ENCODE measurements at regions not wholly inside any gene's neighbourhood (a gene's known extent, or its start where the extent isn't known, plus 50 kb on each side); places are given as distances from the start of the nearest gene placed in this dataset.

DNA sequence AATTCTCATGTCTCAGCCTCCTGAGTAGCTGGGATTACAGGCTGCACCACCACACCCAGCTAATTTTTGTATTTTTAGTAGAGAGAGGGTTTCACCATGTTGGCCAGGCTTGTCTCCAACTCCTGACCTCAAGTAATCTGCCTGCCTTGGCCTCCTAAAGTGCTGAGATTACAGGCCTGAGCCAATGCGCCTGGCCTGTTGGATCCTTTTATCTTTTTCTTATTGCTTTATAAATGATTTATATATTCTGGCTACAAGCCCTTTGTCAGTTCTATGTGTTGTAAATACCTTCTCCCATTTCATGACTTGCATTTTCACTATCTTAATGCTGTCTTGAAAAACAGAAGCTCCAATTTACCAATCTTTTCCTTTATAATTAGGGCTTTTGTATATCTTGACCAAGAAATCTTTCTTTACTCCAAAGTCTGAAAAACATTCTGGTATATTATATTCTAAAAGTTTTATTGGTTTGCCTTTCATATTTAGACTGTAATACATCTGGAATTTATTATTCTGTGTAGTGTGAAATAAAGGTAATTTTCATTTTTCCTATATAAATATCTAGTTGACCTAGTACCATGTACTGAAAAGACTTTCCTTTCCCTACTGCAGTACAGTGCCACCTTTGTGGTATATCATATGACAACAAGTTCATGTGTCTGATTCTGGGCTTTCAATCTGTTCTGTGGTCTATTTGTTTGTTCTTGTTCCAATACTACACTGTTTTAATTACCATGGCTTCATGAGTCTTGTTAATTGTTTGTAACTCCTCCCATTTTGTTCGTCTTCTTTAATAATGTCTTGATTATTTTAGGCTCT lies 52.9 kb upstream of the RNU6-1 start:
- H3K36me3 Mint-ChIP-seq, result peaks cover 3% of the 10 kb centered on the region; the same call in 1 of the 2 replicates
- TF ChIP-seq ZNF317 (CRISPR knock-in tag; IDR thresholded peaks at IDR 0.05; ENCODE audit: borderline replicate concordance, low read depth) (no peak), ZBTB21 (CRISPR knock-in tag; IDR thresholded peaks at IDR 0.05; ENCODE audit: borderline replicate concordance) (no peak), TEAD1 (CRISPR knock-in tag; IDR thresholded peaks at IDR 0.05) (no peak), MYBL2 (CRISPR knock-in tag; IDR thresholded peaks at IDR 0.05) (no peak), GTF2I (CRISPR knock-in tag; conservative IDR thresholded peaks at IDR 0.05) (no peak)
- TF ChIP-seq, protein P1, sequence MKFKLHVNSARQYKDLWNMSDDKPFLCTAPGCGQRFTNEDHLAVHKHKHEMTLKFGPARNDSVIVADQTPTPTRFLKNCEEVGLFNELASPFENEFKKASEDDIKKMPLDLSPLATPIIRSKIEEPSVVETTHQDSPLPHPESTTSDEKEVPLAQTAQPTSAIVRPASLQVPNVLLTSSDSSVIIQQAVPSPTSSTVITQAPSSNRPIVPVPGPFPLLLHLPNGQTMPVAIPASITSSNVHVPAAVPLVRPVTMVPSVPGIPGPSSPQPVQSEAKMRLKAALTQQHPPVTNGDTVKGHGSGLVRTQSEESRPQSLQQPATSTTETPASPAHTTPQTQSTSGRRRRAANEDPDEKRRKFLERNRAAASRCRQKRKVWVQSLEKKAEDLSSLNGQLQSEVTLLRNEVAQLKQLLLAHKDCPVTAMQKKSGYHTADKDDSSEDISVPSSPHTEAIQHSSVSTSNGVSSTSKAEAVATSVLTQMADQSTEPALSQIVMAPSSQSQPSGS (CRISPR knock-in tag; IDR thresholded peaks at IDR 0.05; ENCODE audit: borderline replicate concordance, low read depth), result no peak
- DNase-seq (ENCODE audit: low spot score) (no peak), ATAC-seq (no peak)
- no peak overlapping the region for H3K4me3 Mint-ChIP-seq
- 0 out of 2 replicates have a peak, but pooled peaks cover under 1% of the 10 kb centered on the region for H3K4me1 Mint-ChIP-seq
- H3K27me3 Mint-ChIP-seq (ENCODE audit: low read depth), result peaks cover 14% of the 10 kb centered on the region
- CTCF ChIA-PET, result interaction anchor here (0.8 kb wide), 1 partner anchor 30 kb away, joined by 3 read pairs; no protein-coding TSS in a partner anchor
- H3K9me3 Mint-ChIP-seq, result peaks cover 38% of the 10 kb centered on the region
- H3K27ac Mint-ChIP-seq, result no peak overlapping the region
- POLR2A ChIA-PET, result no interaction called here

DNA sequence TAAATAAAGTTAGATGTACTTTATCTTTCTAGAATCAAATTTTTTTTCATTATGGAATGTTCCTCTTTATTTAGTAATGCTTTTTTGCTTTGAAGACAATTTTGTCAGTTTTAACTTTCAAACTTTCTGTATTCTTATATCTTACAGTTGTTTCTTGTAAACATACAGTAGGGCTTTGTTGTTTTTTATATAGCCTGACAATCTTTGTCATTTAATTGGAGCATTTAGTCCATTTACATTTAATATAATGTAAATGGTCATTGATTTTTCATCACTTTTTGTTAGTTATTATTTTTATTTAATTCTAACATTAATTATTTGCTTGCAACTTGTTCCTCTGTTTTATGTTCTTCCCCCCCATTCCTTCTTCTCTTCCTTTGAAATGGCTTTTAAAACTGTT lies 55.4 kb upstream of the RNU6-1 start:
- H3K4me1 Mint-ChIP-seq, result no peaks in the 10 kb centered on the region
- peaks cover 30% of the 10 kb centered on the region for H3K9me3 Mint-ChIP-seq
- TF ChIP-seq SMAD3 (CRISPR knock-in tag; IDR thresholded peaks at IDR 0.05; ENCODE audit: borderline replicate concordance) (no peak), CREB1 (CRISPR knock-in tag; IDR thresholded peaks at IDR 0.05) (no peak), ZNF138 (CRISPR knock-in tag; conservative IDR thresholded peaks at IDR 0.05) (no peak), NR1H2 (CRISPR knock-in tag; IDR thresholded peaks at IDR 0.05) (no peak), ETV6 (CRISPR knock-in tag; IDR thresholded peaks at IDR 0.05) (no peak), GTF2I (CRISPR knock-in tag; conservative IDR thresholded peaks at IDR 0.05) (no peak), ATF1 (CRISPR knock-in tag; IDR thresholded peaks at IDR 0.05) (no peak), FOXP1 (CRISPR knock-in tag; IDR thresholded peaks at IDR 0.05; ENCODE audit: borderline replicate concordance) (no peak), ZNF263 (CRISPR knock-in tag; IDR thresholded peaks at IDR 0.05; ENCODE audit: low read depth) (no peak), ZNF232 (CRISPR knock-in tag; IDR thresholded peaks at IDR 0.05) (no peak), IRF2 (CRISPR knock-in tag; IDR thresholded peaks at IDR 0.05; ENCODE audit: borderline replicate concordance, low read depth) (no peak)
- TF ChIP-seq, protein P2, sequence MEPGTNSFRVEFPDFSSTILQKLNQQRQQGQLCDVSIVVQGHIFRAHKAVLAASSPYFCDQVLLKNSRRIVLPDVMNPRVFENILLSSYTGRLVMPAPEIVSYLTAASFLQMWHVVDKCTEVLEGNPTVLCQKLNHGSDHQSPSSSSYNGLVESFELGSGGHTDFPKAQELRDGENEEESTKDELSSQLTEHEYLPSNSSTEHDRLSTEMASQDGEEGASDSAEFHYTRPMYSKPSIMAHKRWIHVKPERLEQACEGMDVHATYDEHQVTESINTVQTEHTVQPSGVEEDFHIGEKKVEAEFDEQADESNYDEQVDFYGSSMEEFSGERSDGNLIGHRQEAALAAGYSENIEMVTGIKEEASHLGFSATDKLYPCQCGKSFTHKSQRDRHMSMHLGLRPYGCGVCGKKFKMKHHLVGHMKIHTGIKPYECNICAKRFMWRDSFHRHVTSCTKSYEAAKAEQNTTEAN (CRISPR knock-in tag; IDR thresholded peaks at IDR 0.05), result no peak
- TF ChIP-seq, protein P3, sequence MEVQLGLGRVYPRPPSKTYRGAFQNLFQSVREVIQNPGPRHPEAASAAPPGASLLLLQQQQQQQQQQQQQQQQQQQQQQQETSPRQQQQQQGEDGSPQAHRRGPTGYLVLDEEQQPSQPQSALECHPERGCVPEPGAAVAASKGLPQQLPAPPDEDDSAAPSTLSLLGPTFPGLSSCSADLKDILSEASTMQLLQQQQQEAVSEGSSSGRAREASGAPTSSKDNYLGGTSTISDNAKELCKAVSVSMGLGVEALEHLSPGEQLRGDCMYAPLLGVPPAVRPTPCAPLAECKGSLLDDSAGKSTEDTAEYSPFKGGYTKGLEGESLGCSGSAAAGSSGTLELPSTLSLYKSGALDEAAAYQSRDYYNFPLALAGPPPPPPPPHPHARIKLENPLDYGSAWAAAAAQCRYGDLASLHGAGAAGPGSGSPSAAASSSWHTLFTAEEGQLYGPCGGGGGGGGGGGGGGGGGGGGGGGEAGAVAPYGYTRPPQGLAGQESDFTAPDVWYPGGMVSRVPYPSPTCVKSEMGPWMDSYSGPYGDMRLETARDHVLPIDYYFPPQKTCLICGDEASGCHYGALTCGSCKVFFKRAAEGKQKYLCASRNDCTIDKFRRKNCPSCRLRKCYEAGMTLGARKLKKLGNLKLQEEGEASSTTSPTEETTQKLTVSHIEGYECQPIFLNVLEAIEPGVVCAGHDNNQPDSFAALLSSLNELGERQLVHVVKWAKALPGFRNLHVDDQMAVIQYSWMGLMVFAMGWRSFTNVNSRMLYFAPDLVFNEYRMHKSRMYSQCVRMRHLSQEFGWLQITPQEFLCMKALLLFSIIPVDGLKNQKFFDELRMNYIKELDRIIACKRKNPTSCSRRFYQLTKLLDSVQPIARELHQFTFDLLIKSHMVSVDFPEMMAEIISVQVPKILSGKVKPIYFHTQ (CRISPR knock-in tag; IDR thresholded peaks at IDR 0.05), result no peak
- TF ChIP-seq, protein P4, sequence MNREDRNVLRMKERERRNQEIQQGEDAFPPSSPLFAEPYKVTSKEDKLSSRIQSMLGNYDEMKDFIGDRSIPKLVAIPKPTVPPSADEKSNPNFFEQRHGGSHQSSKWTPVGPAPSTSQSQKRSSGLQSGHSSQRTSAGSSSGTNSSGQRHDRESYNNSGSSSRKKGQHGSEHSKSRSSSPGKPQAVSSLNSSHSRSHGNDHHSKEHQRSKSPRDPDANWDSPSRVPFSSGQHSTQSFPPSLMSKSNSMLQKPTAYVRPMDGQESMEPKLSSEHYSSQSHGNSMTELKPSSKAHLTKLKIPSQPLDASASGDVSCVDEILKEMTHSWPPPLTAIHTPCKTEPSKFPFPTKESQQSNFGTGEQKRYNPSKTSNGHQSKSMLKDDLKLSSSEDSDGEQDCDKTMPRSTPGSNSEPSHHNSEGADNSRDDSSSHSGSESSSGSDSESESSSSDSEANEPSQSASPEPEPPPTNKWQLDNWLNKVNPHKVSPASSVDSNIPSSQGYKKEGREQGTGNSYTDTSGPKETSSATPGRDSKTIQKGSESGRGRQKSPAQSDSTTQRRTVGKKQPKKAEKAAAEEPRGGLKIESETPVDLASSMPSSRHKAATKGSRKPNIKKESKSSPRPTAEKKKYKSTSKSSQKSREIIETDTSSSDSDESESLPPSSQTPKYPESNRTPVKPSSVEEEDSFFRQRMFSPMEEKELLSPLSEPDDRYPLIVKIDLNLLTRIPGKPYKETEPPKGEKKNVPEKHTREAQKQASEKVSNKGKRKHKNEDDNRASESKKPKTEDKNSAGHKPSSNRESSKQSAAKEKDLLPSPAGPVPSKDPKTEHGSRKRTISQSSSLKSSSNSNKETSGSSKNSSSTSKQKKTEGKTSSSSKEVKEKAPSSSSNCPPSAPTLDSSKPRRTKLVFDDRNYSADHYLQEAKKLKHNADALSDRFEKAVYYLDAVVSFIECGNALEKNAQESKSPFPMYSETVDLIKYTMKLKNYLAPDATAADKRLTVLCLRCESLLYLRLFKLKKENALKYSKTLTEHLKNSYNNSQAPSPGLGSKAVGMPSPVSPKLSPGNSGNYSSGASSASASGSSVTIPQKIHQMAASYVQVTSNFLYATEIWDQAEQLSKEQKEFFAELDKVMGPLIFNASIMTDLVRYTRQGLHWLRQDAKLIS (CRISPR knock-in tag; IDR thresholded peaks at IDR 0.05; ENCODE audit: borderline replicate concordance), result no peak
- ChIA-PET CTCF (no interaction called here), POLR2A (no interaction called here)
- DNase-seq (ENCODE audit: low spot score), result no peak
- no peak for ATAC-seq
- no peak overlapping the region for H3K27ac Mint-ChIP-seq
- peaks cover 3% of the 10 kb centered on the region for H3K27me3 Mint-ChIP-seq (ENCODE audit: low read depth)
- no peaks in the 10 kb centered on the region for H3K36me3 Mint-ChIP-seq
- H3K4me3 Mint-ChIP-seq, result no peak overlapping the region

All from WTC11 (cell line).